ENCODE measurements at regions not wholly inside any gene's neighbourhood (a gene's known extent, or its start where the extent isn't known, plus 50 kb on each side); places are given as distances from the start of the nearest gene placed in this dataset.

DNA sequence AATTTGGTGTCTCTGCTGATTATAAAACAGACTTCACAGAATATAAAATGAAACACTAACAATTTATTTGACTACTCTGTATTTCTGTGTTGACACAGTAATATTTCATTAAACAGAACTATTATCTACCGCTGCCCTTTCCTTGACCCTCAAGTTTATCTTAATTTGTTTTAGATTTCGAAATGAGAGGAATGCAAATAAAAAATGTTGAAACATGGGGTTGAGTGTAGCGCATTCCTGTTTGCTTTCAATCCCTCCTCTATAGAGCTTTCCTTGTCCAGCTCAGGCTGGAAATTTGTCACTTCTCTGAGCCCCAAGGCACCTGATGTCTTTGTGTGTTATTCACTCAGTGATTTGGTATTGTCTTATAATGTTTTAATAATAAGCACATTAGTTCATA is 550.2 kb downstream of the ZBBX start (continued):
- TF ChIP-seq, protein P1, sequence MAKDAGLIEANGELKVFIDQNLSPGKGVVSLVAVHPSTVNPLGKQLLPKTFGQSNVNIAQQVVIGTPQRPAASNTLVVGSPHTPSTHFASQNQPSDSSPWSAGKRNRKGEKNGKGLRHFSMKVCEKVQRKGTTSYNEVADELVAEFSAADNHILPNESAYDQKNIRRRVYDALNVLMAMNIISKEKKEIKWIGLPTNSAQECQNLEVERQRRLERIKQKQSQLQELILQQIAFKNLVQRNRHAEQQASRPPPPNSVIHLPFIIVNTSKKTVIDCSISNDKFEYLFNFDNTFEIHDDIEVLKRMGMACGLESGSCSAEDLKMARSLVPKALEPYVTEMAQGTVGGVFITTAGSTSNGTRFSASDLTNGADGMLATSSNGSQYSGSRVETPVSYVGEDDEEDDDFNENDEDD (CRISPR knock-in tag; IDR thresholded peaks at IDR 0.05; ENCODE audit: borderline replicate concordance) = no peak
- TF ChIP-seq GABPA (IDR thresholded peaks at IDR 0.05; ENCODE audit: low read depth, low read length) (no peak), GABPA (CRISPR knock-in tag; IDR thresholded peaks at IDR 0.05; ENCODE audit: low read depth) (no peak), ZNF792 (CRISPR knock-in tag; IDR thresholded peaks at IDR 0.05) (peak; percentile 73; the same call in 1 of the 2 replicates), KLF12 (CRISPR knock-in tag; IDR thresholded peaks at IDR 0.05; ENCODE audit: borderline replicate concordance) (0 out of 2 replicates have a peak, but pooled peaks have one; percentile 25), ZNF354B (CRISPR knock-in tag; IDR thresholded peaks at IDR 0.05) (no peak), ZNF558 (CRISPR knock-in tag; IDR thresholded peaks at IDR 0.05; ENCODE audit: borderline replicate concordance) (no peak), KLF11 (CRISPR knock-in tag; IDR thresholded peaks at IDR 0.05) (peak; percentile 71; the same call in 1 of the 2 replicates), HNF4G (IDR thresholded peaks at IDR 0.05; ENCODE audit: borderline replicate concordance, low read depth, low read length) (no peak), HNF4G (CRISPR knock-in tag; IDR thresholded peaks at IDR 0.05; ENCODE audit: borderline replicate concordance, low read depth) (no peak), SOX5 (CRISPR knock-in tag; IDR thresholded peaks at IDR 0.05; ENCODE audit: borderline replicate concordance) (peak; percentile 97), AKAP8 (CRISPR knock-in tag; IDR thresholded peaks at IDR 0.05) (no peak), ZSCAN12 (CRISPR knock-in tag; IDR thresholded peaks at IDR 0.05) (no peak), ZBTB3 (CRISPR knock-in tag; IDR thresholded peaks at IDR 0.05; ENCODE audit: borderline replicate concordance, low read depth) (no peak), STAG1 (CRISPR knock-in tag; IDR thresholded peaks at IDR 0.05) (no peak)
- TF ChIP-seq, protein P2, sequence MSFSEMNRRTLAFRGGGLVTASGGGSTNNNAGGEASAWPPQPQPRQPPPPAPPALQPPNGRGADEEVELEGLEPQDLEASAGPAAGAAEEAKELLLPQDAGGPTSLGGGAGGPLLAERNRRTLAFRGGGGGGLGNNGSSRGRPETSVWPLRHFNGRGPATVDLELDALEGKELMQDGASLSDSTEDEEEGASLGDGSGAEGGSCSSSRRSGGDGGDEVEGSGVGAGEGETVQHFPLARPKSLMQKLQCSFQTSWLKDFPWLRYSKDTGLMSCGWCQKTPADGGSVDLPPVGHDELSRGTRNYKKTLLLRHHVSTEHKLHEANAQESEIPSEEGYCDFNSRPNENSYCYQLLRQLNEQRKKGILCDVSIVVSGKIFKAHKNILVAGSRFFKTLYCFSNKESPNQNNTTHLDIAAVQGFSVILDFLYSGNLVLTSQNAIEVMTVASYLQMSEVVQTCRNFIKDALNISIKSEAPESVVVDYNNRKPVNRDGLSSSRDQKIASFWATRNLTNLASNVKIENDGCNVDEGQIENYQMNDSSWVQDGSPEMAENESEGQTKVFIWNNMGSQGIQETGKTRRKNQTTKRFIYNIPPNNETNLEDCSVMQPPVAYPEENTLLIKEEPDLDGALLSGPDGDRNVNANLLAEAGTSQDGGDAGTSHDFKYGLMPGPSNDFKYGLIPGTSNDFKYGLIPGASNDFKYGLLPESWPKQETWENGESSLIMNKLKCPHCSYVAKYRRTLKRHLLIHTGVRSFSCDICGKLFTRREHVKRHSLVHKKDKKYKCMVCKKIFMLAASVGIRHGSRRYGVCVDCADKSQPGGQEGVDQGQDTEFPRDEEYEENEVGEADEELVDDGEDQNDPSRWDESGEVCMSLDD (CRISPR knock-in tag; IDR thresholded peaks at IDR 0.05; ENCODE audit: borderline replicate concordance) = 0 out of 2 replicates have a peak, but pooled peaks have one; percentile 45
- TF ChIP-seq, protein P3, sequence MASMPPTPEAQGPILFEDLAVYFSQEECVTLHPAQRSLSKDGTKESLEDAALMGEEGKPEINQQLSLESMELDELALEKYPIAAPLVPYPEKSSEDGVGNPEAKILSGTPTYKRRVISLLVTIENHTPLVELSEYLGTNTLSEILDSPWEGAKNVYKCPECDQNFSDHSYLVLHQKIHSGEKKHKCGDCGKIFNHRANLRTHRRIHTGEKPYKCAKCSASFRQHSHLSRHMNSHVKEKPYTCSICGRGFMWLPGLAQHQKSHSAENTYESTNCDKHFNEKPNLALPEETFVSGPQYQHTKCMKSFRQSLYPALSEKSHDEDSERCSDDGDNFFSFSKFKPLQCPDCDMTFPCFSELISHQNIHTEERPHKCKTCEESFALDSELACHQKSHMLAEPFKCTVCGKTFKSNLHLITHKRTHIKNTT (CRISPR knock-in tag; IDR thresholded peaks at IDR 0.05) = no peak
- TF ChIP-seq, protein P4, sequence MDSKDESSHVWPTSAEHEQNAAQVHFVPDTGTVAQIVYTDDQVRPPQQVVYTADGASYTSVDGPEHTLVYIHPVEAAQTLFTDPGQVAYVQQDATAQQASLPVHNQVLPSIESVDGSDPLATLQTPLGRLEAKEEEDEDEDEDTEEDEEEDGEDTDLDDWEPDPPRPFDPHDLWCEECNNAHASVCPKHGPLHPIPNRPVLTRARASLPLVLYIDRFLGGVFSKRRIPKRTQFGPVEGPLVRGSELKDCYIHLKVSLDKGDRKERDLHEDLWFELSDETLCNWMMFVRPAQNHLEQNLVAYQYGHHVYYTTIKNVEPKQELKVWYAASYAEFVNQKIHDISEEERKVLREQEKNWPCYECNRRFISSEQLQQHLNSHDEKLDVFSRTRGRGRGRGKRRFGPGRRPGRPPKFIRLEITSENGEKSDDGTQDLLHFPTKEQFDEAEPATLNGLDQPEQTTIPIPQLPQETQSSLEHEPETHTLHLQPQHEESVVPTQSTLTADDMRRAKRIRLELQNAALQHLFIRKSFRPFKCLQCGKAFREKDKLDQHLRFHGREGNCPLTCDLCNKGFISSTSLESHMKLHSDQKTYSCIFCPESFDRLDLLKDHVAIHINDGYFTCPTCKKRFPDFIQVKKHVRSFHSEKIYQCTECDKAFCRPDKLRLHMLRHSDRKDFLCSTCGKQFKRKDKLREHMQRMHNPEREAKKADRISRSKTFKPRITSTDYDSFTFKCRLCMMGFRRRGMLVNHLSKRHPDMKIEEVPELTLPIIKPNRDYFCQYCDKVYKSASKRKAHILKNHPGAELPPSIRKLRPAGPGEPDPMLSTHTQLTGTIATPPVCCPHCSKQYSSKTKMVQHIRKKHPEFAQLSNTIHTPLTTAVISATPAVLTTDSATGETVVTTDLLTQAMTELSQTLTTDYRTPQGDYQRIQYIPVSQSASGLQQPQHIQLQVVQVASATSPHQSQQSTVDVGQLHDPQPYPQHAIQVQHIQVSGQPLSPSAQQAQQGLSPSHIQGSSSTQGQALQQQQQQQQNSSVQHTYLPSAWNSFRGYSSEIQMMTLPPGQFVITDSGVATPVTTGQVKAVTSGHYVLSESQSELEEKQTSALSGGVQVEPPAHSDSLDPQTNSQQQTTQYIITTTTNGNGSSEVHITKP (CRISPR knock-in tag; IDR thresholded peaks at IDR 0.05; ENCODE audit: low read depth) = no peak
- TF ChIP-seq, protein P5, sequence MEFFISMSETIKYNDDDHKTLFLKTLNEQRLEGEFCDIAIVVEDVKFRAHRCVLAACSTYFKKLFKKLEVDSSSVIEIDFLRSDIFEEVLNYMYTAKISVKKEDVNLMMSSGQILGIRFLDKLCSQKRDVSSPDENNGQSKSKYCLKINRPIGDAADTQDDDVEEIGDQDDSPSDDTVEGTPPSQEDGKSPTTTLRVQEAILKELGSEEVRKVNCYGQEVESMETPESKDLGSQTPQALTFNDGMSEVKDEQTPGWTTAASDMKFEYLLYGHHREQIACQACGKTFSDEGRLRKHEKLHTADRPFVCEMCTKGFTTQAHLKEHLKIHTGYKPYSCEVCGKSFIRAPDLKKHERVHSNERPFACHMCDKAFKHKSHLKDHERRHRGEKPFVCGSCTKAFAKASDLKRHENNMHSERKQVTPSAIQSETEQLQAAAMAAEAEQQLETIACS (CRISPR knock-in tag; IDR thresholded peaks at IDR 0.05) = no peak

Data from HepG2 (cell line).